Duodenal mucosa (tissue), 2 donors: ENCODE measurements at regions not wholly inside any gene's neighbourhood (a gene's known extent, or its start where the extent isn't known, plus 50 kb on each side); places are given as distances from the start of the nearest gene placed in this dataset.

ENCODE experiments used
- H3K27ac ChIP-seq: one replicate; pipeline ENCODE4 v1.7.0; 2013; ENCODE audit warnings: low read depth, low read length
- H3K27me3 ChIP-seq, 2 donors: one replicate each; pipeline ENCODE4 v1.7.0; 2013; ENCODE audit warnings: low read length in 2 of 2, control low read depth in 1 of 2; ENCODE audit not compliant: insufficient read depth in 2 of 2, control insufficient read depth in 1 of 2
- H3K36me3 ChIP-seq, 2 donors: one replicate each; pipeline ENCODE4 v1.7.0; 2013; ENCODE audit warnings: low read length in 2 of 2, control low read depth in 1 of 2; ENCODE audit not compliant: insufficient read depth in 2 of 2, control insufficient read depth in 1 of 2
- H3K4me1 ChIP-seq, 2 donors: one replicate each; pipeline ENCODE4 v1.7.0; 2013; ENCODE audit warnings: low read length in 2 of 2, control low read depth in 1 of 2; ENCODE audit not compliant: insufficient read depth in 2 of 2, control insufficient read depth in 1 of 2
- H3K4me3 ChIP-seq, 2 donors: one replicate each; pipeline ENCODE4 v1.7.0; 2013; ENCODE audit warnings: low read length in 2 of 2, low read depth in 1 of 2
- H3K9ac ChIP-seq, 2 donors: one replicate each; pipeline ENCODE4 v1.7.0; 2013; ENCODE audit warnings: low read length in 2 of 2, low read depth in 1 of 2
- H3K9me3 ChIP-seq, 2 donors: one replicate each; pipeline ENCODE4 v1.7.0; 2013; ENCODE audit warnings: low read length in 2 of 2, control low read depth in 1 of 2; ENCODE audit not compliant: control insufficient read depth in 1 of 2

- Histone ChIP-seq H3K9ac (no peak overlapping the region), H3K27me3 (no peaks in the 10 kb centered on the region), H3K4me1 (peaks cover 24 to 38% of the 10 kb centered on the region in 2 donors), H3K4me3 (no peak overlapping the region), H3K36me3 (no peaks in the 10 kb centered on the region), H3K9me3 (no peaks in the 10 kb centered on the region), H3K27ac (no peak overlapping the region)
Observed at GRCh38 chr2:47315475-47315874, 53.6 kb upstream of the EPCAM start.

DNA sequence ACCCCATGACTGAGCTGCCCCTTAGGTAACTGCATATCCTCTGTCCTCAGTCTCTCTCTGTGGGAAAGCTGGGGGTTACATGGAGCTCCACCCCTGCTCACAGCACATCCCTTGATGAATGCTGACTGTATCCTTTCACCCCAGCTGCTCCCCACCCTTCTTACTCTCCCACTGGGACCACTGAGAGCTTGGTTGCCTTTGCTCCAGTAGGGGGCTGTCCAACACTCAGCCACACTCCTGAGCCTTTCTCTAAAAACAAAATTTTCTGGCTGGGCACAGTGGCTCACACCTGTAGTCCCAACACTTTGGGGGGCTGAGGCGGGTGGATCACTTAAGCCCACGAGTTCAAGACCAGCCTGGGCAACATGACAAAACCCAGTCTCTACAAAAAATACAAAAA is 55.4 kb upstream of the EPCAM start:
- Histone ChIP-seq H3K4me1 (peaks cover 35 to 48% of the 10 kb centered on the region in 2 donors), H3K9me3 (no peaks in the 10 kb centered on the region), H3K4me3 (no peak overlapping the region), H3K9ac (peak overlapping the region in 1 of 2 donors; percentile 21), H3K27me3 (no peaks in the 10 kb centered on the region), H3K36me3 (no peaks in the 10 kb centered on the region), H3K27ac (no peak overlapping the region)

GRCh38 chr2:47313141-47313691 is 55.9 kb upstream of the EPCAM start:
- Histone ChIP-seq H3K27ac (no peak overlapping the region), H3K4me3 (no peak overlapping the region), H3K27me3 (no peaks in the 10 kb centered on the region), H3K9ac (peak overlapping the region in 1 of 2 donors; percentile 21), H3K4me1 (peaks cover 35 to 48% of the 10 kb centered on the region in 2 donors), H3K9me3 (no peaks in the 10 kb centered on the region), H3K36me3 (no peaks in the 10 kb centered on the region)

- Histone ChIP-seq H3K9ac (no peak overlapping the region), H3K36me3 (no peaks in the 10 kb centered on the region), H3K9me3 (no peaks in the 10 kb centered on the region), H3K27ac (peak overlapping the region; percentile 24), H3K4me1 (peaks cover 35 to 52% of the 10 kb centered on the region in 2 donors), H3K4me3 (no peak overlapping the region), H3K27me3 (no peaks in the 10 kb centered on the region)
Observed at GRCh38 chr2:47312491-47312850, 56.6 kb upstream of the EPCAM start.

GRCh38 chr2:47311764-47312490 is 57.2 kb upstream of the EPCAM start:
- no peaks in the 10 kb centered on the region for H3K27me3 ChIP-seq
- H3K9ac ChIP-seq = no peak overlapping the region
- peak overlapping the region; percentile 85 for H3K27ac ChIP-seq
- H3K9me3 ChIP-seq = no peaks in the 10 kb centered on the region
- no peaks in the 10 kb centered on the region for H3K36me3 ChIP-seq
- no peak overlapping the region for H3K4me3 ChIP-seq
- peaks cover 41 to 52% of the 10 kb centered on the region in 2 donors for H3K4me1 ChIP-seq

DNA sequence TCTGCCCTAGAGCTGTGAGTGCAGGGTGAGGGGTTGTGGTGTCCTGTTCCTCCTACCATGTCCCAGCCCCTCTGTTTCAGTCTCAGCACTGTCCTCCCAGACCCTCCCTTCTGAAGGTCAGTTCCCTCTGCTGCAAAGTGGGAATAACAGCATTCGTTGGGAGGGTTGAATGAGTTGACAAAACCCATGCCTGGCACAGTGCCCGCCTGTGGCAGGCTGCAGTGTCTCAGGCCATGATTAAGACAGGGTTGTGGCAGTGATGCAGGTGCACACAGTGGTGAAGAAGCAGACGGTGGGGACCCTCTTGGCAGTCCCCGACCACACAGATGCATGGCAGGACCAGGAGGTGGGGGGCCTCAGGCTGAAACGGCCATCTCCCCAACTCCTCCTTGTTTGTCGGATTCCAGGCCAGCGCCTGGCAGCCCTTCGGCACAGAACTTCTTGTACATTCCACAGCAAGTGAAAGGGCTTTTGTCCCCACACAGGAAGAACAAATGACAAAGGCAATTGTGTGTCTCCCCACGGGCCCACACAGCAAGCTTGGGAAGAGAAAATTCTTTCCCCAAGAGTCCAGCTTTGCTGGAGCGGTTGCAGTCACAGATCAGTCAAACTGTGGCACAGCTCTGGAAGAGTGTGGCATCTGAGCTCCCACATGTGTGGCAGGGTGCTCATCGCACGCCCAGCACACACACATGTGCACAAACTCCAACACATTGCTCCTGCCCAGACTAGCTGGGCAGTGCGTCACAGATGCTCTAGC is 58.1 kb upstream of the EPCAM start:
- peak overlapping the region; percentile 35 to 53 for H3K9ac ChIP-seq
- peaks cover 41 to 52% of the 10 kb centered on the region in 2 donors for H3K4me1 ChIP-seq
- H3K36me3 ChIP-seq = no peaks in the 10 kb centered on the region
- no peaks in the 10 kb centered on the region for H3K27me3 ChIP-seq
- no peaks in the 10 kb centered on the region for H3K9me3 ChIP-seq
- peak overlapping the region; percentile 85 for H3K27ac ChIP-seq
- H3K4me3 ChIP-seq = peak overlapping the region; percentile 42 to 43

GRCh38 chr2:47309952-47310800 is 58.9 kb upstream of the EPCAM start:
- Histone ChIP-seq H3K36me3 (no peaks in the 10 kb centered on the region), H3K9ac (peak overlapping the region; percentile 53 to 64), H3K4me3 (peak overlapping the region; percentile 24 to 43), H3K27me3 (no peaks in the 10 kb centered on the region), H3K4me1 (peaks cover 39 to 49% of the 10 kb centered on the region in 2 donors), H3K9me3 (no peaks in the 10 kb centered on the region), H3K27ac (peak overlapping the region; percentile 85)

- Histone ChIP-seq H3K4me3 (peak overlapping the region; percentile 24 to 36), H3K9ac (peak overlapping the region; percentile 53 to 64)
Observed at GRCh38 chr2:47309472-47309951, 59.6 kb upstream of the EPCAM start.

GRCh38 chr2:47307066-47307465 is 62.0 kb upstream of the EPCAM start:
- Histone ChIP-seq H3K9ac (no peak overlapping the region), H3K4me3 (no peak overlapping the region), H3K9me3 (no peaks in the 10 kb centered on the region), H3K4me1 (peaks cover 28 to 36% of the 10 kb centered on the region in 2 donors), H3K27ac (no peak overlapping the region), H3K36me3 (no peaks in the 10 kb centered on the region), H3K27me3 (no peaks in the 10 kb centered on the region)

More at GRCh38 chr2:47309472-47309951, 59.6 kb upstream of the EPCAM start:
- Histone ChIP-seq H3K27ac (peak overlapping the region; percentile 48), H3K9me3 (no peaks in the 10 kb centered on the region), H3K27me3 (no peaks in the 10 kb centered on the region), H3K36me3 (no peaks in the 10 kb centered on the region), H3K4me1 (peaks cover 38 to 47% of the 10 kb centered on the region in 2 donors)
